IMR-90 (cell line): ENCODE measurements at regions not wholly inside any gene's neighbourhood (a gene's known extent, or its start where the extent isn't known, plus 50 kb on each side); places are given as distances from the start of the nearest gene placed in this dataset.

Source experiments
- ATAC-seq: fragments of 200-7000 bp; cut with Tn5 transposase; 2 replicates; pipeline ENCODE4 v1.9.1; 2020; ENCODE audit warnings: low read depth, mild to moderate bottlenecking, moderate library complexity
- BruUV-seq: library from RNA; stranded (reverse); fragments of 400-500 nt; replicated peaks from 2 replicates; lab custom pipeline; 2021; lab: Mats Ljungman, UMichigan
- CTCF ChIA-PET: fragments of 300-600 bp; formaldehyde crosslinking; extraction: SDS; loops from one replicate; lab custom pipeline; 2021; ENCODE audit warnings: antibody characterized with exemption; lab: Yijun Ruan, JAX
- POLR2A ChIA-PET: fragments of 300-600 bp; sonication (Branson Sonifier 250); formaldehyde crosslinking; loops from one replicate; lab custom pipeline; 2022; ENCODE audit warnings: antibody characterized with exemption; ENCODE audit not compliant: unreplicated experiment; lab: Charles Lee
- DNase-seq: peaks from one replicate; pipeline ENCODE4 v3.0.0; 2013
- H2AFZ ChIP-seq: replicated peaks from 2 replicates; pipeline ENCODE3; 2013; ENCODE audit warnings: low read length, mild to moderate bottlenecking; ENCODE audit not compliant: poor library complexity
- H2AK5ac ChIP-seq: 2 replicates; pipeline ENCODE4 v1.6.1; 2013; ENCODE audit warnings: low read depth, low read length, inconsistent platforms
- H2AK9ac ChIP-seq: replicated peaks from 2 replicates; pipeline ENCODE3; 2013; ENCODE audit warnings: mild to moderate bottlenecking, low read depth, low read length, moderate library complexity; ENCODE audit not compliant: poor library complexity
- H2BK120ac ChIP-seq: 2 replicates; pipeline ENCODE4 v1.6.1; 2013; ENCODE audit warnings: low read depth, low read length, inconsistent platforms
- H2BK15ac ChIP-seq: 3 replicates; pipeline ENCODE4 v1.6.1; 2013; ENCODE audit warnings: low read depth, low read length, inconsistent platforms
- H2BK20ac ChIP-seq: 2 replicates; pipeline ENCODE4 v1.6.1; 2013; ENCODE audit warnings: low read depth, mild to moderate bottlenecking, inconsistent platforms, low read length, moderate library complexity
- H2BK5ac ChIP-seq: 2 replicates; pipeline ENCODE4 v1.6.1; 2013; ENCODE audit warnings: mild to moderate bottlenecking, low read depth, low read length, inconsistent platforms; ENCODE audit not compliant: poor library complexity, severe bottlenecking
- H3K14ac ChIP-seq: replicated peaks from 2 replicates; pipeline ENCODE4 v1.6.1; 2013; ENCODE audit warnings: low read depth, low read length, inconsistent platforms
- H3K18ac ChIP-seq: 2 replicates; pipeline ENCODE4 v1.6.1; 2013; ENCODE audit warnings: low read depth, low read length, control low read depth
- H3K23ac ChIP-seq: 2 replicates; pipeline ENCODE4 v1.6.1; 2013; ENCODE audit warnings: low read depth, low read length, inconsistent platforms
- H3K27ac ChIP-seq: 2 replicates; pipeline ENCODE4 v1.5.1; 2013; ENCODE audit warnings: mild to moderate bottlenecking, control low read depth, low read length; ENCODE audit not compliant: insufficient read depth
- H3K27me3 ChIP-seq: 2 replicates; pipeline ENCODE4 v1.6.1; 2013; ENCODE audit warnings: low read length; ENCODE audit not compliant: control insufficient read depth, insufficient read depth
- H3K36me3 ChIP-seq: 2 replicates; pipeline ENCODE4 v1.6.1; 2013; ENCODE audit warnings: low read length, mixed read lengths; ENCODE audit not compliant: control insufficient read depth, insufficient read depth
- H3K4ac ChIP-seq: 2 replicates; pipeline ENCODE4 v1.6.1; 2013; ENCODE audit warnings: low read depth, low read length, inconsistent platforms
- H3K4me1 ChIP-seq: 2 replicates; pipeline ENCODE4 v1.6.1; 2013; ENCODE audit warnings: low read length, mixed read lengths; ENCODE audit not compliant: control insufficient read depth, insufficient read depth
- H3K4me2 ChIP-seq: 2 replicates; pipeline ENCODE4 v1.6.1; 2013; ENCODE audit warnings: low read depth, mild to moderate bottlenecking, control low read depth, low read length, moderate library complexity
- H3K4me3 ChIP-seq: 2 replicates; pipeline ENCODE4 v1.5.1; 2013; ENCODE audit warnings: low read depth, mild to moderate bottlenecking, control low read depth, low read length, moderate library complexity; ENCODE audit not compliant: insufficient read depth
- H3K56ac ChIP-seq: 2 replicates; pipeline ENCODE4 v1.6.1; 2013; ENCODE audit warnings: low read length, inconsistent platforms; ENCODE audit not compliant: insufficient read depth; ENCODE audit errors: extremely low read depth
- H3K79me1 ChIP-seq, 2 experiments: 2 replicates each; pipeline ENCODE4 v1.6.1; 2013; ENCODE audit warnings: low read length in 2 of 2, inconsistent platforms in 1 of 2, low read depth in 1 of 2
- H3K9ac ChIP-seq: 2 replicates; pipeline ENCODE4 v1.6.1; 2013; ENCODE audit warnings: low read depth, low read length, control low read depth
- H3K9me1 ChIP-seq: 2 replicates; pipeline ENCODE4 v1.6.1; 2013; ENCODE audit warnings: low read length, inconsistent platforms; ENCODE audit not compliant: insufficient read depth
- H3K9me3 ChIP-seq: 2 replicates; pipeline ENCODE4 v1.6.1; 2013; ENCODE audit warnings: low read length; ENCODE audit not compliant: control insufficient read depth, insufficient read depth
- H4K20me1 ChIP-seq: 2 replicates; pipeline ENCODE4 v1.6.1; 2013; ENCODE audit warnings: low read length, inconsistent platforms; ENCODE audit not compliant: insufficient read depth
- H4K5ac ChIP-seq: 2 replicates; pipeline ENCODE4 v1.6.1; 2013; ENCODE audit warnings: mild to moderate bottlenecking, low read depth, low read length, control low read depth
- H4K8ac ChIP-seq, 2 experiments: 2 replicates each; pipeline ENCODE4 v1.6.1; 2013; ENCODE audit warnings: low read depth in 2 of 2, low read length in 2 of 2, control low read depth in 1 of 2, inconsistent platforms in 1 of 2
- H4K91ac ChIP-seq: 2 replicates; pipeline ENCODE4 v1.6.1; 2013; ENCODE audit warnings: low read depth, low read length, inconsistent platforms; ENCODE audit not compliant: insufficient read depth
- BHLHE40 ChIP-seq: fragments of 150-350 bp; IDR thresholded peaks from 2 replicates; pipeline ENCODE4 v1.6.1; 2016; ENCODE audit warnings: mild to moderate bottlenecking, low read depth, low read length
- WGBS, 2 experiments: methylation state at CpG; one replicate each; pipeline versions ENCODE4 v1.1.5 to v1.1.7; 2013; ENCODE audit warnings: missing lambda C conversion rate in 2 of 2; ENCODE audit not compliant: insufficient read length in 1 of 2; ENCODE audit errors: extremely low coverage in 2 of 2; 5-methylcytosine and 5-hydroxymethylcytosine counted together
- dilution Hi-C: fragments of 300-500 bp; cut with HindIII; formaldehyde crosslinking; loops from one replicate; pipeline ENCODE4 v1.14.3; 2018; ENCODE audit warnings: low sequenced_read_pairs; ENCODE audit not compliant: unreplicated experiment
- in situ Hi-C: fragments of 300-500 bp; cut with MboI; formaldehyde crosslinking; loops from 3 replicates; pipeline ENCODE4 v1.14.3; 2019; ENCODE audit warnings: low sequenced_read_pairs, inconsistent platforms, mixed read lengths
- intact Hi-C: fragments of 100-400 bp; cut with micrococcal nuclease; formaldehyde crosslinking; loops from 2 replicates; pipeline ENCODE4 v1.10.0; 2022

DNA sequence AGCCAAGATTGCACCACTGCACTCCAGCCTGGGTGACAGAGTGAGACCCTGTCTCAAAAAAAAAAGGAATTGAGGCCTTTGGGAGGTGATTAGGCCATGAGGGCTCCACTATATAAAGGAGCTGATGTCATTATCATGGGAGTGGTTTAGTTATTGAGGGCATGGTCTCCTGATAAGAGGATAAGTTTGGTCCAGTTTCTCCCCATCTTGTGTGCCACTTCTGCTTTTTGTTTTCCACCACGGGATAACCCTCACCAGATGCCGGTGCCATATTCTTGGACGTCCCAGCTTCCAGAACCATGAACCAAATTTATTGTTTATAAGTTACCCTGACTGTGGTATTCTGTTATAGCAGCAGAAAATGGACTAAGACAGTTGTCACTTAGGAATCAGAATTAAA, 125.8 kb downstream of the C1D start:
- no peak overlapping the region for H3K4me2 ChIP-seq
- H3K4me3 ChIP-seq: no peak overlapping the region
- POLR2A ChIA-PET: no interaction called here
- H2BK15ac ChIP-seq: no peak overlapping the region
- no peaks in the 10 kb centered on the region for H3K9me3 ChIP-seq
- no peak overlapping the region for H4K8ac ChIP-seq
- intact Hi-C loops: no loop called here
- no peak overlapping the region for H2AK5ac ChIP-seq
- no TSS peak for BruUV-seq
- no peak overlapping the region for H2BK120ac ChIP-seq
- no peaks in the 10 kb centered on the region for H3K36me3 ChIP-seq
- H4K5ac ChIP-seq: no peak overlapping the region
- CTCF ChIA-PET: no interaction called here
- no peak overlapping the region for H3K4ac ChIP-seq
- no peak overlapping the region for H2AFZ ChIP-seq
- H2AK9ac ChIP-seq: no peak overlapping the region
- no peak overlapping the region for H2BK5ac ChIP-seq
- H3K9ac ChIP-seq: no peak overlapping the region
- DNase-seq (no peak), ATAC-seq (no peak)
- H3K27ac ChIP-seq: no peak overlapping the region
- H3K18ac ChIP-seq: no peak overlapping the region
- no peak overlapping the region for H2BK20ac ChIP-seq
- WGBS, 2 experiments: 75% methylated on average over 2 of the region's 3 CpGs; no CpG with 5 or more reads in 1 of the 2 experiments
- no peak overlapping the region for H3K14ac ChIP-seq
- H3K4me1 ChIP-seq: no peaks in the 10 kb centered on the region
- H3K56ac ChIP-seq: no peak overlapping the region
- dilution Hi-C loops: no loop called here
- H4K91ac ChIP-seq: no peak overlapping the region
- TF ChIP-seq BHLHE40: no peak
- H4K20me1 ChIP-seq: no peaks in the 10 kb centered on the region
- no peaks in the 10 kb centered on the region for H3K27me3 ChIP-seq
- no peaks in the 10 kb centered on the region for H3K79me1 ChIP-seq
- in situ Hi-C loops: no loop called here
- no peak overlapping the region for H3K23ac ChIP-seq
- H3K9me1 ChIP-seq: 0 out of 2 replicates have a peak, but pooled peaks cover 9% of the 10 kb centered on the region
